Right atrium auricular region (tissue), 2 donors: ENCODE measurements at regions not wholly inside any gene's neighbourhood (a gene's known extent, or its start where the extent isn't known, plus 50 kb on each side); places are given as distances from the start of the nearest gene placed in this dataset.

Experiments used
- DNase-seq: peaks from one replicate; pipeline ENCODE4 v3.0.0-alpha.2; 2019; ENCODE audit warnings: low spot score
- H3K27ac ChIP-seq, 2 donors: fragments of 200-600 bp; sonication (generic); 1 replicate in 1 of 2; 2 replicates in 1 of 2; pipeline ENCODE4 v1.5.1; 2016 to 2019
- H3K27me3 ChIP-seq, 2 donors: fragments of 200-600 bp; sonication (generic); one replicate each; pipeline versions ENCODE4 v1.5.1 to v1.6.0; 2017 to 2019
- H3K36me3 ChIP-seq: fragments of 200-600 bp; sonication (generic); one replicate; pipeline ENCODE4 v1.5.1; 2016
- H3K4me1 ChIP-seq, 2 donors: fragments of 200-600 bp; sonication (generic); one replicate each; pipeline versions ENCODE4 v1.5.1 to v1.6.0; 2017 to 2019
- H3K4me3 ChIP-seq, 2 donors: fragments of 200-600 bp; sonication (generic); 1 replicate in 1 of 2; 2 replicates in 1 of 2; pipeline ENCODE4 v1.5.1; 2017 to 2019; ENCODE audit warnings: mild to moderate bottlenecking in 1 of 2, moderate library complexity in 1 of 2
- H3K9me3 ChIP-seq, 2 donors: fragments of 200-600 bp; sonication (generic); one replicate each; pipeline ENCODE4 v1.5.1; 2019
- TF ChIP-seq, protein P1 (sequence below), 2 donors: fragments of 200-600 bp; sonication (generic); IDR thresholded peaks; one replicate each; pipeline ENCODE4 v1.5.1; 2019; ENCODE audit warnings: antibody characterized with exemption in 2 of 2

DNA sequence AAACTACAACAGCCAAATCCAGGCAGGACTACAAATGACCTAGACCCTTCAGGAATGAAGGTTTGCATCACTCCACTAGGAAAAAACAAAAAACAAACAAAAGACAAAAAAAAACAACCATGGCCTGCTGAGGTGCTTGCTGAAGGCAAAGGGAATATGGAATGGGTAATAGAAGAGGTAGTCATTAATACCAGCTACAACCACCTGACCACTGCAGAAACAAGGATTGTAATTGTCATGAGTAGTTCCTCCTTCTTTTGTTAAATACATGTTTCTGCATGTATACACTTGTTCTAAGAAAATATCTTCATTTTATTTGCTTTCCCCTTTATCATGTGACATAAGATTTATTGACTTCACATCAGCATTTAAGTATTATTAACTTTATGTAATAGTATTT is 409.8 kb upstream of the GRID2 start:
- Histone ChIP-seq H3K4me1 (no peaks in the 10 kb centered on the region), H3K36me3 (no peaks in the 10 kb centered on the region), H3K27me3 (no peaks in the 10 kb centered on the region), H3K4me3 (no peak overlapping the region), H3K27ac (no peak overlapping the region), H3K9me3 (no peaks in the 10 kb centered on the region)
- TF ChIP-seq, protein P1, sequence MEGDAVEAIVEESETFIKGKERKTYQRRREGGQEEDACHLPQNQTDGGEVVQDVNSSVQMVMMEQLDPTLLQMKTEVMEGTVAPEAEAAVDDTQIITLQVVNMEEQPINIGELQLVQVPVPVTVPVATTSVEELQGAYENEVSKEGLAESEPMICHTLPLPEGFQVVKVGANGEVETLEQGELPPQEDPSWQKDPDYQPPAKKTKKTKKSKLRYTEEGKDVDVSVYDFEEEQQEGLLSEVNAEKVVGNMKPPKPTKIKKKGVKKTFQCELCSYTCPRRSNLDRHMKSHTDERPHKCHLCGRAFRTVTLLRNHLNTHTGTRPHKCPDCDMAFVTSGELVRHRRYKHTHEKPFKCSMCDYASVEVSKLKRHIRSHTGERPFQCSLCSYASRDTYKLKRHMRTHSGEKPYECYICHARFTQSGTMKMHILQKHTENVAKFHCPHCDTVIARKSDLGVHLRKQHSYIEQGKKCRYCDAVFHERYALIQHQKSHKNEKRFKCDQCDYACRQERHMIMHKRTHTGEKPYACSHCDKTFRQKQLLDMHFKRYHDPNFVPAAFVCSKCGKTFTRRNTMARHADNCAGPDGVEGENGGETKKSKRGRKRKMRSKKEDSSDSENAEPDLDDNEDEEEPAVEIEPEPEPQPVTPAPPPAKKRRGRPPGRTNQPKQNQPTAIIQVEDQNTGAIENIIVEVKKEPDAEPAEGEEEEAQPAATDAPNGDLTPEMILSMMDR (IDR thresholded peaks at IDR 0.05) = no peak
- no peak for DNase-seq

DNA sequence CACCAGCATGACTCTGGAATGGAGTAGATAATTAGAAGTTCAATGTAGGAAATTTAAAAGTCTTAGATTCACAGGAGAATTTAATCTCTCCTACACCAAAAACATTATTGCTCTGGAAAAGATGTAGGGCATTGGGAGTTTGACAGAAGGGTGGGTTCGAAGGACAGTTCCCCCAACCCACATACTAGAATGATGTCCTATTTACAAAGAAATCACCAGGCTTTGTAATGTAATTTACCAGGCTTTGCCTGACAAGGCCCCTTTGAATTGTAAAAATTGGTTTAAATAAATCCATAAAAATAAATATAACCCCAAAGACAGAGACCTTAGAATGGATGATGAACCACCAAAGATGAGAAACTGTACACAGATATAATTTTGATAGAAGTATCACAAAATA is 399.2 kb upstream of the GRID2 start:
- Histone ChIP-seq H3K9me3 (no peaks in the 10 kb centered on the region), H3K36me3 (no peaks in the 10 kb centered on the region), H3K4me3 (no peak overlapping the region), H3K27me3 (no peaks in the 10 kb centered on the region), H3K4me1 (no peaks in the 10 kb centered on the region), H3K27ac (no peak overlapping the region)
- TF ChIP-seq, protein P1 (IDR thresholded peaks at IDR 0.05) = no peak
- no peak for DNase-seq

DNA sequence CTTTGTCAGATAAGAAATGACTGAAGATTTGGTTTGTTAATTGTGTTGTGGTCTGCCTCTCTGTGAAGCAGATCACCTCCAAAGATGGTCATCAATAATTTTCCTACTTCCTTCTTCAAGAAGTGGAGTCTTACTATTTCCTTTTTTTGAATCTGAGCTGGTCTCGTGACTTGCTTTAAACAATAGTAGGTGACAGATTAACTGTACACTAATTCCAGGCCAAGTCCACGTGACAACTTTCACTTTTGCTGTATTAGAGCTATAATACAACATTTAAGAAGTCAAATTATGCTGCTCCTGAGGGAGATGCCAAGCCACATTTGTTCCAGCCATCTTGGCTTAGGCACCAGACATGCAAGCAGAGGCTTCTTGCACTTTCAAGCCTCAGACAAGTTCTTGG is 393.8 kb upstream of the GRID2 start:
- DNase-seq = no peak

DNA sequence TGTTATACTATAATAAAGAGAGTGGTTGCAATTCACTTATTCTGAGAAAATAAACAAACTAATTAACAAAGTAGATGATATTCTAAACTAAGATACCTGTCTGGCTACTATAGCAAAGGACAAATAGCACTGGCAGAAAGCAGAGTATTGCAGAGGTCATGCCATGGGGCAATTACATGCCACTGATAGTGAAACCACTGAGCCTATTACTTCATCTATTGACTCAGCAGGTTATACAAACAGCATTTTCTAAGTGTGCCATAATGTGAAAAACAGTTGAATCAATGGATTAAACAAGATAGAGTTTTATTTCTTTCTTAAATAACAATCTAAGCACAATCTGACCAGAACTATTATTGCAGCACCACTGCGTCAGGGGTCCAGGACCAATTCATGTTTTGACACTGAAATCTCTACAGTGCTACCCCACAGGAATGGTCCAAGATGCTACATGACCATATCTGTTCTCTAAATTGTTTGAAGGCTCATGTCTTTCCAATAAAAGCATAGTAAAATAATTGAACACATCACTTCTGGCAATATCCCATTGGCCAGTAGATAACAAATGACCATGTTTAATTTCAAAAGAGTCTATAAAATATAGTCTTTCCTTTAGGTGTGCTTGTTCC is 389.5 kb upstream of the GRID2 start:
- TF ChIP-seq, protein P1 (IDR thresholded peaks at IDR 0.05) = no peak
- Histone ChIP-seq H3K9me3 (no peaks in the 10 kb centered on the region), H3K4me1 (no peaks in the 10 kb centered on the region), H3K4me3 (no peak overlapping the region), H3K36me3 (no peaks in the 10 kb centered on the region), H3K27ac (no peak overlapping the region), H3K27me3 (no peaks in the 10 kb centered on the region)
- no peak for DNase-seq

More for the DNA sequence above, 393.8 kb upstream of the GRID2 start:
- Histone ChIP-seq H3K4me1 (no peaks in the 10 kb centered on the region), H3K4me3 (no peak overlapping the region), H3K9me3 (no peaks in the 10 kb centered on the region), H3K27ac (no peak overlapping the region), H3K36me3 (no peaks in the 10 kb centered on the region), H3K27me3 (no peaks in the 10 kb centered on the region)
- TF ChIP-seq, protein P1 (IDR thresholded peaks at IDR 0.05) = no peak

DNA sequence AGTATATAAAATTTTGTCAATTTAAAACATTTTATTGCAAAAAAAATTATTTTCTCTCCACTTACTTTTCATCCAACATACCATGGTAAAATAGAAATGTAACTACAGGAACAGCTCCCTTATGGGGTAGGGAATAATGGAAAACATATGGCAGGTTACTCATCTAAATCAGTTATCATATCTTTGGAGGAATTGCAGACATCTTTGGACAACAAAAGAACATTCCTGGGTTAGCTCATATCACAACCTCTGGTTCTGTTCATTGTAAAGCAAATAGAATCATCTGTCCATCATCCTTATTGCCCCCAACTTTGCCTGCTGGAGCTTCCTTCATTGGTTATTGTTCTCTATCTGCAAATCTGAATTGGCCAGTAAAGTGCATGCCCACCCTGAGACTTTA is 387.5 kb upstream of the GRID2 start:
- H3K9me3 ChIP-seq = no peaks in the 10 kb centered on the region
- DNase-seq = no peak
- H3K4me1 ChIP-seq = no peaks in the 10 kb centered on the region
- no peak overlapping the region for H3K4me3 ChIP-seq
- H3K27ac ChIP-seq = no peak overlapping the region
- TF ChIP-seq, protein P1 (IDR thresholded peaks at IDR 0.05) = no peak
- no peaks in the 10 kb centered on the region for H3K36me3 ChIP-seq
- no peaks in the 10 kb centered on the region for H3K27me3 ChIP-seq

DNA sequence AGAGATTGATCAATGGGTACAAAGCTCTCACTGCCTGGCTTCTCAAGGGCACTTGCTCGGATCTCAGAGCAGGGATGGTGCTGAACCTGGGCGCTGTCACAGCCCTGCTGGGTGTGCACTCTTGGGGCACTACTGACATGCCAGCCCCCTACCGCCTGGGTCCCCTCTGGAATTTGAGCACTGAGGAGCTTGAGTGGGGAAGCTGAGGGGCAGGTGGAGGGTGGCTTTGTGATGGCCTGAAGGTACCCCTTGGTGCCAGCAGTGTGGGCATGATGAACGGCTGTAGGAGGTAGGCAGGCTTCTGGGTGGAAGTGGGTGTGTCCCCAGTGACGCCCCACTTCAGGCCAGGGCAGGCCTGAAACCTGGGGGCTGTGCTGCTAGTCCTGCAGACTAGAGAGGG is 379.1 kb upstream of the GRID2 start:
- TF ChIP-seq, protein P1 (IDR thresholded peaks at IDR 0.05) = no peak
- H3K4me1 ChIP-seq = no peaks in the 10 kb centered on the region
- no peak for DNase-seq
- H3K36me3 ChIP-seq = no peaks in the 10 kb centered on the region
- H3K27me3 ChIP-seq = no peaks in the 10 kb centered on the region
- H3K27ac ChIP-seq = no peak overlapping the region
- no peaks in the 10 kb centered on the region for H3K9me3 ChIP-seq
- H3K4me3 ChIP-seq = no peak overlapping the region
